ENCODE measurements at regions not wholly inside any gene's neighbourhood (a gene's known extent, or its start where the extent isn't known, plus 50 kb on each side); places are given as distances from the start of the nearest gene placed in this dataset.

DNA sequence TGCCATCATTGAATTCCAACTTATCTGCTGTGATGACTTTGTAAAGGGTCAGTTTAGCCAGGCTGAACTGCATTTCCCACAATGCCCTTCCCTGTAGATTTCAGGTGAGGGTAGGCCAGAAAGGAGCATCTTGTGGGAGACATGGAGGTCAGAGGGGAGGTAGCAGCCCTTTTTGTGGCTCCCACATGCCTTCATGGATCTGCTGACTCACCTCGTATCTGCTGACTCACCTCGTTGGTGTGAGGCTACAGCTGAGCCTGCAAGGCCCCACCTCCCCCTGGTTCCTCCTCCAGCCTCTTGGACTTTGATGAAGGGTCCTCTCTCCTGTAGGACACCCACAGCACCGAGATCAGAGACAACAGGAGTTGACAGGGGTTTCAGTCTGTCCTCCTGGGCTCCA, 102.5 kb downstream of the SALL1 start:
- Mint-ChIP-seq H3K27ac (no peak overlapping the region), H3K9me3 (peaks cover 0 to 5% (median 0%) of the 10 kb centered on the region in 7 donors), H3K27me3 (no peaks in the 10 kb centered on the region), H3K36me3 (no peaks in the 10 kb centered on the region), H3K4me1 (no peaks in the 10 kb centered on the region), H3K4me3 (no peak overlapping the region)
- DNase-seq (no peak), ATAC-seq (ENCODE audit: low read depth in 2 of 2) (no peak)
- no peaks in the 10 kb centered on the region for H3K4me1 ChIP-seq (ENCODE audit: control insufficient read depth, insufficient read depth, low read length, poor library complexity, severe bottlenecking)
- no peak overlapping the region for H3K4me3 ChIP-seq (ENCODE audit: low read depth, low read length)
- no peaks in the 10 kb centered on the region for H3K9me3 ChIP-seq (ENCODE audit: control insufficient read depth in 2 of 2, low read length in 2 of 2)
- H3K27ac ChIP-seq (ENCODE audit: insufficient read depth, low read length, poor library complexity, severe bottlenecking): no peak overlapping the region
- no peaks in the 10 kb centered on the region for H3K27me3 ChIP-seq (ENCODE audit: control insufficient read depth, insufficient read depth, low read length)
- no peaks in the 10 kb centered on the region for H3K36me3 ChIP-seq (ENCODE audit: control insufficient read depth, insufficient read depth, low read length)

DNA sequence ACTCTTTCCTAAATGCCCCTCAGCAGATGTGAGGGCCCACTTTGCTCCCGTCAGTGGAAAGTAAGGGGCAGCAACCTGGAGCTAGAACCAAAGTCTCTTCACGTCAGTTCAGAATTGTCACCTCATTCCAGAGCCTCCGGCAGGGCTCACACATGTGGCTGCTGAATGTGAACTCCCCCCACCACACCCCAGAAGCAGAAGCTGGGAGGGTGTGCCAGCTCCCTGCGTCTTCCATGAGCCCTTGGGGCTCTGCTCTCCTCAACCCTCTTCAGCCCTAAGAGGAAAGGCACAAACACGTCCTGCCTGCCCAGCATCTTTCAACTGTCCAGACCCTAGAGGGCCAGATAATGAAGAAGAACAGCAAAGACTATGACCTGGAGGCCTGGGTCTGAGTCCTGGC, 105.3 kb downstream of the SALL1 start:
- Mint-ChIP-seq H3K27ac (no peak overlapping the region), H3K4me1 (no peaks in the 10 kb centered on the region), H3K27me3 (no peaks in the 10 kb centered on the region), H3K36me3 (no peaks in the 10 kb centered on the region), H3K4me3 (no peak overlapping the region), H3K9me3 (peaks cover 0 to 5% (median 0%) of the 10 kb centered on the region in 7 donors)
- Histone ChIP-seq H3K4me3 (ENCODE audit: low read depth, low read length) (no peak overlapping the region), H3K4me1 (ENCODE audit: control insufficient read depth, insufficient read depth, low read length, poor library complexity, severe bottlenecking) (no peaks in the 10 kb centered on the region), H3K27ac (ENCODE audit: insufficient read depth, low read length, poor library complexity, severe bottlenecking) (no peak overlapping the region), H3K9me3 (ENCODE audit: control insufficient read depth in 2 of 2, low read length in 2 of 2) (no peaks in the 10 kb centered on the region), H3K36me3 (ENCODE audit: control insufficient read depth, insufficient read depth, low read length) (no peaks in the 10 kb centered on the region), H3K27me3 (ENCODE audit: control insufficient read depth, insufficient read depth, low read length) (no peaks in the 10 kb centered on the region)
- ATAC-seq (ENCODE audit: low read depth in 2 of 2) (no peak), DNase-seq (no peak)

GRCh38 chr16:51045186-51045585, 105.9 kb downstream of the SALL1 start:
- ATAC-seq (ENCODE audit: low read depth in 2 of 2): no peak
- peaks cover 0 to 5% (median 0%) of the 10 kb centered on the region in 7 donors for H3K9me3 Mint-ChIP-seq
- no peak overlapping the region for H3K27ac Mint-ChIP-seq

GRCh38 chr16:51041546-51041945, 109.5 kb downstream of the SALL1 start:
- H3K9me3 ChIP-seq (ENCODE audit: control insufficient read depth in 2 of 2, low read length in 2 of 2): no peaks in the 10 kb centered on the region
- H3K9me3 Mint-ChIP-seq: peaks cover 0 to 3% (median 0%) of the 10 kb centered on the region in 7 donors
- DNase-seq (no peak), ATAC-seq (ENCODE audit: low read depth in 2 of 2) (no peak)
- H3K27ac ChIP-seq (ENCODE audit: insufficient read depth, low read length, poor library complexity, severe bottlenecking): no peak overlapping the region
- H3K4me1 Mint-ChIP-seq: no peaks in the 10 kb centered on the region
- H3K4me3 ChIP-seq (ENCODE audit: low read depth, low read length): no peak overlapping the region
- no peaks in the 10 kb centered on the region for H3K27me3 ChIP-seq (ENCODE audit: control insufficient read depth, insufficient read depth, low read length)
- no peaks in the 10 kb centered on the region for H3K27me3 Mint-ChIP-seq
- no peaks in the 10 kb centered on the region for H3K4me1 ChIP-seq (ENCODE audit: control insufficient read depth, insufficient read depth, low read length, poor library complexity, severe bottlenecking)
- no peaks in the 10 kb centered on the region for H3K36me3 Mint-ChIP-seq
- no peaks in the 10 kb centered on the region for H3K36me3 ChIP-seq (ENCODE audit: control insufficient read depth, insufficient read depth, low read length)
- H3K27ac Mint-ChIP-seq: peak overlapping the region in 1 of 3 donors; percentile 14
- no peak overlapping the region for H3K4me3 Mint-ChIP-seq

More at GRCh38 chr16:51045186-51045585, 105.9 kb downstream of the SALL1 start:
- no peaks in the 10 kb centered on the region for H3K4me1 ChIP-seq (ENCODE audit: control insufficient read depth, insufficient read depth, low read length, poor library complexity, severe bottlenecking)
- H3K27me3 ChIP-seq (ENCODE audit: control insufficient read depth, insufficient read depth, low read length): no peaks in the 10 kb centered on the region
- Mint-ChIP-seq H3K4me3 (no peak overlapping the region), H3K4me1 (no peaks in the 10 kb centered on the region), H3K36me3 (no peaks in the 10 kb centered on the region), H3K27me3 (no peaks in the 10 kb centered on the region)
- no peak overlapping the region for H3K4me3 ChIP-seq (ENCODE audit: low read depth, low read length)
- no peaks in the 10 kb centered on the region for H3K36me3 ChIP-seq (ENCODE audit: control insufficient read depth, insufficient read depth, low read length)
- no peaks in the 10 kb centered on the region for H3K9me3 ChIP-seq (ENCODE audit: control insufficient read depth in 2 of 2, low read length in 2 of 2)
- no peak for DNase-seq
- no peak overlapping the region for H3K27ac ChIP-seq (ENCODE audit: insufficient read depth, low read length, poor library complexity, severe bottlenecking)

DNA sequence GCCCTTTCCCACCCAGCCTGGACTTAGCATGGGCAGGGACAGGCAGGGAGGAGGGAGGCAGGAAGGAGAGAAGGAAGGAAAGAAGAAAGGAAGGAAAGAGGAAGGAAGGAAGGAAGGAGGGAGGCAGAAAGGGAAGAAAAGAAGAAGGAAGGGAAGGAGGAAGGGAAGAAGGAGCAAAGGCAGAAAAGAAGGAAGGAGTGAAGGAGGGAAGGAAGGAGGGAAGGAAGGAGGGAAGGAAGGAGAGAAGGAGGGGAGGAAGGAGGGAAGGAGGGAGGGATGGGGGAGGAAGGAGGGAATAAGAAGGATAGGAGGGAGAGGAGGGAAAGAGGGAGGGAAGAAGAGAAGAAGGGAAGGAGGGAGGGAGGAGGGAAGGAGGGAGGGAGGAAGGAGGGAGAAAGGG, 110.4 kb downstream of the SALL1 start:
- DNase-seq (no peak), ATAC-seq (ENCODE audit: low read depth in 2 of 2) (no peak)
- Histone ChIP-seq H3K36me3 (ENCODE audit: control insufficient read depth, insufficient read depth, low read length) (no peaks in the 10 kb centered on the region), H3K9me3 (ENCODE audit: control insufficient read depth in 2 of 2, low read length in 2 of 2) (no peaks in the 10 kb centered on the region), H3K27me3 (ENCODE audit: control insufficient read depth, insufficient read depth, low read length) (no peaks in the 10 kb centered on the region), H3K4me1 (ENCODE audit: control insufficient read depth, insufficient read depth, low read length, poor library complexity, severe bottlenecking) (no peaks in the 10 kb centered on the region), H3K27ac (ENCODE audit: insufficient read depth, low read length, poor library complexity, severe bottlenecking) (no peak overlapping the region), H3K4me3 (ENCODE audit: low read depth, low read length) (no peak overlapping the region)
- H3K4me3 Mint-ChIP-seq: no peak overlapping the region
- no peak overlapping the region for H3K27ac Mint-ChIP-seq
- peaks cover 0 to 3% (median 0%) of the 10 kb centered on the region in 7 donors for H3K9me3 Mint-ChIP-seq
- H3K4me1 Mint-ChIP-seq: no peaks in the 10 kb centered on the region
- no peaks in the 10 kb centered on the region for H3K36me3 Mint-ChIP-seq
- no peaks in the 10 kb centered on the region for H3K27me3 Mint-ChIP-seq

DNA sequence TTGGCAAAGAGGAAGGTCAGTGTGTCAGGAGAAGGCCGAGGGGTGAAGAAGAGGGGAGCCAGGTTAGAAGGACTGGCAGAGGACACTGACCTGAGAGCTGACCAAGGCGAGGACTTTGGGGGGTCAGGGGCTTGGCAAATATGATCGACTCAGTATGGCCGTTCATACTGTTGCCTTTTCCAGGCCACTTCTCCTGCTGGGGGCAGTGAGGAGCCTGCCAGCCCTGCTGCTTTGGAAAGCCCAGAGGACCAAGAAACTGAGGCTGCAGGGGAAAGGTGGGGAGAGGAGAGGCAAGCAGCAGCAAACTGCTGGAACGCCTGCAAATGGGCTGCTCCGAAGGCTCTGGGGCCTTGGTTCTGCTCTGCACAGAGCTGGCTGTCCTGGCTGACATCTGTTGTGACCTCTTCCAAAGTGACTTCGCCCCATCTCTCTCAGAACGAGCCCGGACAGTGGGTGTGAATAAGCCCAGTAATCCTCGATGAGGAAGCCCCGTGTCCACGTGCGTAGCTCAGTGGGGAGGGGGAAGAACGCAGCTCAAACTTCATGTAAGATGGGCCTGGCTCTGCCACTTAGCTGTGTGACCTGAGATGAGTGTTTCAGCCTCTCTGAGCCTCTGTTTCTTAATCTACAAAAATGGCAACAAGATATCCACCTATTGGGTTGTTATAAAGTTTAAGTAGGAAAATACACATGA, 111.3 kb downstream of the SALL1 start:
- H3K36me3 Mint-ChIP-seq: no peaks in the 10 kb centered on the region
- ATAC-seq (ENCODE audit: low read depth in 2 of 2) (no peak), DNase-seq (no peak)
- H3K4me1 Mint-ChIP-seq: no peaks in the 10 kb centered on the region
- Histone ChIP-seq H3K27me3 (ENCODE audit: control insufficient read depth, insufficient read depth, low read length) (no peaks in the 10 kb centered on the region), H3K27ac (ENCODE audit: insufficient read depth, low read length, poor library complexity, severe bottlenecking) (no peak overlapping the region), H3K4me3 (ENCODE audit: low read depth, low read length) (no peak overlapping the region), H3K9me3 (ENCODE audit: control insufficient read depth in 2 of 2, low read length in 2 of 2) (no peaks in the 10 kb centered on the region), H3K36me3 (ENCODE audit: control insufficient read depth, insufficient read depth, low read length) (no peaks in the 10 kb centered on the region), H3K4me1 (ENCODE audit: control insufficient read depth, insufficient read depth, low read length, poor library complexity, severe bottlenecking) (no peaks in the 10 kb centered on the region)
- H3K27me3 Mint-ChIP-seq: no peaks in the 10 kb centered on the region
- no peak overlapping the region for H3K4me3 Mint-ChIP-seq
- H3K27ac Mint-ChIP-seq: no peak overlapping the region
- H3K9me3 Mint-ChIP-seq: peaks cover 0 to 3% (median 0%) of the 10 kb centered on the region in 7 donors

- H3K27me3 Mint-ChIP-seq: no peaks in the 10 kb centered on the region
- H3K4me3 ChIP-seq (ENCODE audit: low read depth, low read length): no peak overlapping the region
- H3K36me3 ChIP-seq (ENCODE audit: control insufficient read depth, insufficient read depth, low read length): no peaks in the 10 kb centered on the region
- no peak for DNase-seq
- no peaks in the 10 kb centered on the region for H3K36me3 Mint-ChIP-seq
- peaks cover 0 to 3% (median 0%) of the 10 kb centered on the region in 7 donors for H3K9me3 Mint-ChIP-seq
- no peak overlapping the region for H3K27ac ChIP-seq (ENCODE audit: insufficient read depth, low read length, poor library complexity, severe bottlenecking)
- no peaks in the 10 kb centered on the region for H3K4me1 Mint-ChIP-seq
- ATAC-seq (ENCODE audit: low read depth in 2 of 2): no peak
- no peak overlapping the region for H3K27ac Mint-ChIP-seq
- H3K27me3 ChIP-seq (ENCODE audit: control insufficient read depth, insufficient read depth, low read length): no peaks in the 10 kb centered on the region
- H3K9me3 ChIP-seq (ENCODE audit: control insufficient read depth in 2 of 2, low read length in 2 of 2): no peaks in the 10 kb centered on the region
- H3K4me1 ChIP-seq (ENCODE audit: control insufficient read depth, insufficient read depth, low read length, poor library complexity, severe bottlenecking): no peaks in the 10 kb centered on the region
- no peak overlapping the region for H3K4me3 Mint-ChIP-seq
Observed at GRCh38 chr16:51035711-51036110, 115.4 kb downstream of the SALL1 start.

DNA sequence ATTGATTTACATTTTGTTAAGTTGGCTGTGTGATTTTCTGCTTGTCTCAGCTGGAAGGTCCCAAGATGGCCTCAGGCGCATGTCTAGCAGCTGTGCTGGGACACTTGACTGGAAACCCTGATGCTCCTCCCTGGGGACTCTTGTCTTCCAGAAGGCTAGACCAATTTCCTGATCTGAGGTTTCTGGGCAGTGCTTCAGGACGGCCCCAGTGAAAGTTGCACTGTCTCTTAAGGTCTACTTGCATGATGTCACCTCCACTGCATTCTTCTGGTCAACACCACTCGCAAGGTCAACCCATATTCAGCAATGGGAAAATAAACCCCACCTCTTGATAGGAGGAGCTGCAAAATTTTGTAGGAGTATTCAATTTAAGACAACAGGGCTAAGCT, 116.0 kb downstream of the SALL1 start:
- Histone ChIP-seq H3K36me3 (ENCODE audit: control insufficient read depth, insufficient read depth, low read length) (no peaks in the 10 kb centered on the region), H3K27ac (ENCODE audit: insufficient read depth, low read length, poor library complexity, severe bottlenecking) (no peak overlapping the region), H3K4me3 (ENCODE audit: low read depth, low read length) (no peak overlapping the region), H3K27me3 (ENCODE audit: control insufficient read depth, insufficient read depth, low read length) (no peaks in the 10 kb centered on the region), H3K4me1 (ENCODE audit: control insufficient read depth, insufficient read depth, low read length, poor library complexity, severe bottlenecking) (no peaks in the 10 kb centered on the region), H3K9me3 (ENCODE audit: control insufficient read depth in 2 of 2, low read length in 2 of 2) (no peaks in the 10 kb centered on the region)
- Mint-ChIP-seq H3K36me3 (no peaks in the 10 kb centered on the region), H3K9me3 (peaks cover 0 to 3% (median 0%) of the 10 kb centered on the region in 7 donors), H3K4me1 (no peaks in the 10 kb centered on the region), H3K27ac (peak overlapping the region in 1 of 3 donors; percentile 61), H3K4me3 (no peak overlapping the region), H3K27me3 (no peaks in the 10 kb centered on the region)
- ATAC-seq (ENCODE audit: low read depth in 2 of 2) (no peak), DNase-seq (no peak)

All from CD4-positive, CD25-positive, alpha-beta regulatory T cell (primary cell).